ENCODE measurements at regions not wholly inside any gene's neighbourhood (a gene's known extent, or its start where the extent isn't known, plus 50 kb on each side); places are given as distances from the start of the nearest gene placed in this dataset.

GRCh38 chr11:116422556-116422955 is 350.2 kb downstream of the BUD13 start:
- TF ChIP-seq EZH2phosphoT487 (IDR thresholded peaks at IDR 0.05; ENCODE audit: insufficient read depth, low read depth) (no peak), EZH2 (IDR thresholded peaks at IDR 0.05; ENCODE audit: insufficient read depth, poor library complexity, severe bottlenecking) (no peak)

Data from GM23248 (cell line).